Panc1 (cell line): ENCODE measurements at regions not wholly inside any gene's neighbourhood (a gene's known extent, or its start where the extent isn't known, plus 50 kb on each side); places are given as distances from the start of the nearest gene placed in this dataset.

ENCODE experiments used
- POLR2AphosphoS5 ChIP-seq: IDR thresholded peaks from 2 replicates; pipeline ENCODE4 v1.6.1; 2012; ENCODE audit warnings: mild to moderate bottlenecking, low read depth, low read length, moderate library complexity
- TF ChIP-seq, protein P1 (sequence below): fragments of 450-650 bp; IDR thresholded peaks from 2 replicates; pipeline ENCODE4 v1.5.1; 2017; ENCODE audit warnings: mild to moderate bottlenecking
- TF ChIP-seq, protein P2 (sequence below), 2 experiments: IDR thresholded peaks; 2 replicates each; pipeline ENCODE4 v1.6.1; 2011 to 2012; ENCODE audit warnings: low read depth in 2 of 2, control low read depth in 1 of 2, low read length in 1 of 2, mild to moderate bottlenecking in 1 of 2, moderate library complexity in 1 of 2; ENCODE audit not compliant: insufficient read depth in 1 of 2

DNA sequence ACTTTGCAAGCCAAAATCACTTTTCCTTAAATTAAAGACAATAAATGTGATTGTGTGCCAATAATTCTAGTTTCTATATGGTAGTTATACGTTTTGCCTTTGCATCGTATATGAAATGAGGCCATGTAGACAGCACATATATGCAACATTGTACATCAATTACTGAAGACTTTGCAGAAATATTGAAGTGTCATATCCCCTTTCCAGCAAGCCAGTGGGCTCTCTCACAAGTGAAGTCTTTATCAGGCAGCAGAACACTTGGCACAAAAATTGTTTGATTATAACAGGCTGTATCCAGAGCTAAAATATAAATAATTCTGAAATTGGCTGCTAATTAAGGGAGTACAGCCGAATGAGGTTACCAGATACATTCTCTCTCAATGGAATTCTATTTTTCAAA lies 588.6 kb upstream of the SEMA3D start:
- TF ChIP-seq, protein P1, sequence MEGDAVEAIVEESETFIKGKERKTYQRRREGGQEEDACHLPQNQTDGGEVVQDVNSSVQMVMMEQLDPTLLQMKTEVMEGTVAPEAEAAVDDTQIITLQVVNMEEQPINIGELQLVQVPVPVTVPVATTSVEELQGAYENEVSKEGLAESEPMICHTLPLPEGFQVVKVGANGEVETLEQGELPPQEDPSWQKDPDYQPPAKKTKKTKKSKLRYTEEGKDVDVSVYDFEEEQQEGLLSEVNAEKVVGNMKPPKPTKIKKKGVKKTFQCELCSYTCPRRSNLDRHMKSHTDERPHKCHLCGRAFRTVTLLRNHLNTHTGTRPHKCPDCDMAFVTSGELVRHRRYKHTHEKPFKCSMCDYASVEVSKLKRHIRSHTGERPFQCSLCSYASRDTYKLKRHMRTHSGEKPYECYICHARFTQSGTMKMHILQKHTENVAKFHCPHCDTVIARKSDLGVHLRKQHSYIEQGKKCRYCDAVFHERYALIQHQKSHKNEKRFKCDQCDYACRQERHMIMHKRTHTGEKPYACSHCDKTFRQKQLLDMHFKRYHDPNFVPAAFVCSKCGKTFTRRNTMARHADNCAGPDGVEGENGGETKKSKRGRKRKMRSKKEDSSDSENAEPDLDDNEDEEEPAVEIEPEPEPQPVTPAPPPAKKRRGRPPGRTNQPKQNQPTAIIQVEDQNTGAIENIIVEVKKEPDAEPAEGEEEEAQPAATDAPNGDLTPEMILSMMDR: no peak
- no peak for TF ChIP-seq POLR2AphosphoS5
- TF ChIP-seq, protein P2, sequence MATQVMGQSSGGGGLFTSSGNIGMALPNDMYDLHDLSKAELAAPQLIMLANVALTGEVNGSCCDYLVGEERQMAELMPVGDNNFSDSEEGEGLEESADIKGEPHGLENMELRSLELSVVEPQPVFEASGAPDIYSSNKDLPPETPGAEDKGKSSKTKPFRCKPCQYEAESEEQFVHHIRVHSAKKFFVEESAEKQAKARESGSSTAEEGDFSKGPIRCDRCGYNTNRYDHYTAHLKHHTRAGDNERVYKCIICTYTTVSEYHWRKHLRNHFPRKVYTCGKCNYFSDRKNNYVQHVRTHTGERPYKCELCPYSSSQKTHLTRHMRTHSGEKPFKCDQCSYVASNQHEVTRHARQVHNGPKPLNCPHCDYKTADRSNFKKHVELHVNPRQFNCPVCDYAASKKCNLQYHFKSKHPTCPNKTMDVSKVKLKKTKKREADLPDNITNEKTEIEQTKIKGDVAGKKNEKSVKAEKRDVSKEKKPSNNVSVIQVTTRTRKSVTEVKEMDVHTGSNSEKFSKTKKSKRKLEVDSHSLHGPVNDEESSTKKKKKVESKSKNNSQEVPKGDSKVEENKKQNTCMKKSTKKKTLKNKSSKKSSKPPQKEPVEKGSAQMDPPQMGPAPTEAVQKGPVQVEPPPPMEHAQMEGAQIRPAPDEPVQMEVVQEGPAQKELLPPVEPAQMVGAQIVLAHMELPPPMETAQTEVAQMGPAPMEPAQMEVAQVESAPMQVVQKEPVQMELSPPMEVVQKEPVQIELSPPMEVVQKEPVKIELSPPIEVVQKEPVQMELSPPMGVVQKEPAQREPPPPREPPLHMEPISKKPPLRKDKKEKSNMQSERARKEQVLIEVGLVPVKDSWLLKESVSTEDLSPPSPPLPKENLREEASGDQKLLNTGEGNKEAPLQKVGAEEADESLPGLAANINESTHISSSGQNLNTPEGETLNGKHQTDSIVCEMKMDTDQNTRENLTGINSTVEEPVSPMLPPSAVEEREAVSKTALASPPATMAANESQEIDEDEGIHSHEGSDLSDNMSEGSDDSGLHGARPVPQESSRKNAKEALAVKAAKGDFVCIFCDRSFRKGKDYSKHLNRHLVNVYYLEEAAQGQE (IDR thresholded peaks at IDR 0.05; ENCODE audit: insufficient read depth in 1 of 2, low read depth in 2 of 2, low read length in 1 of 2): no peak
